ELR (cell line): ENCODE measurements at regions not wholly inside any gene's neighbourhood (a gene's known extent, or its start where the extent isn't known, plus 50 kb on each side); places are given as distances from the start of the nearest gene placed in this dataset.

Source experiments
- DNase-seq: peaks from one replicate; pipeline ENCODE4 v3.0.0-alpha.2; 2015; ENCODE audit warnings: low read depth

GRCh38 chr21:24353492-24353891 lies 1253.8 kb downstream of the MRPL39 start:
- no peak for DNase-seq

GRCh38 chr21:24339406-24339805 lies 1267.9 kb downstream of the MRPL39 start:
- DNase-seq: no peak

GRCh38 chr21:24336491-24336890 lies 1270.8 kb downstream of the MRPL39 start:
- no peak for DNase-seq

- DNase-seq: no peak
Observed at GRCh38 chr21:24323536-24323935, 1283.7 kb downstream of the MRPL39 start.

GRCh38 chr21:24316277-24316922 lies 1290.9 kb downstream of the MRPL39 start:
- DNase-seq: no peak

GRCh38 chr21:24310788-24311187 lies 1296.5 kb downstream of the MRPL39 start:
- DNase-seq: no peak

GRCh38 chr21:24308183-24308582 lies 1299.1 kb downstream of the MRPL39 start:
- no peak for DNase-seq

GRCh38 chr21:24302400-24302799 lies 1304.9 kb downstream of the MRPL39 start:
- no peak for DNase-seq

GRCh38 chr21:24298040-24298439 lies 1309.2 kb downstream of the MRPL39 start:
- no peak for DNase-seq

GRCh38 chr21:24294171-24294570 lies 1313.1 kb downstream of the MRPL39 start:
- DNase-seq: no peak

- no peak for DNase-seq
Observed at GRCh38 chr21:24290151-24290833, 1317.0 kb downstream of the MRPL39 start.

- DNase-seq: no peak
Observed at GRCh38 chr21:24289539-24289938, 1317.7 kb downstream of the MRPL39 start.

GRCh38 chr21:24280596-24280995 lies 1326.7 kb downstream of the MRPL39 start:
- DNase-seq: peak; percentile 66

GRCh38 chr21:24278711-24279110 lies 1328.6 kb downstream of the MRPL39 start:
- no peak for DNase-seq

GRCh38 chr21:24276204-24276603 lies 1331.1 kb downstream of the MRPL39 start:
- DNase-seq: no peak

- DNase-seq: no peak
Observed at GRCh38 chr21:24275616-24276015, 1331.7 kb downstream of the MRPL39 start.

GRCh38 chr21:24272521-24272938 lies 1334.8 kb downstream of the MRPL39 start:
- no peak for DNase-seq

GRCh38 chr21:24265987-24266386 lies 1341.3 kb downstream of the MRPL39 start:
- DNase-seq: no peak

- no peak for DNase-seq
Observed at GRCh38 chr21:24260751-24261150, 1346.5 kb downstream of the MRPL39 start.

GRCh38 chr21:24259241-24259640 lies 1348.0 kb downstream of the MRPL39 start:
- peak; percentile 55 for DNase-seq

- no peak for DNase-seq
Observed at GRCh38 chr21:24255591-24255990, 1351.7 kb downstream of the MRPL39 start.

GRCh38 chr21:24225431-24225830 lies 1381.8 kb downstream of the MRPL39 start:
- DNase-seq: peak; percentile 73

GRCh38 chr21:24224422-24224821 lies 1382.9 kb downstream of the MRPL39 start:
- no peak for DNase-seq

- DNase-seq: peak; percentile 46
Observed at GRCh38 chr21:24223624-24224023, 1383.7 kb downstream of the MRPL39 start.
